ENCODE measurements at regions not wholly inside any gene's neighbourhood (a gene's known extent, or its start where the extent isn't known, plus 50 kb on each side); places are given as distances from the start of the nearest gene placed in this dataset.

DNA sequence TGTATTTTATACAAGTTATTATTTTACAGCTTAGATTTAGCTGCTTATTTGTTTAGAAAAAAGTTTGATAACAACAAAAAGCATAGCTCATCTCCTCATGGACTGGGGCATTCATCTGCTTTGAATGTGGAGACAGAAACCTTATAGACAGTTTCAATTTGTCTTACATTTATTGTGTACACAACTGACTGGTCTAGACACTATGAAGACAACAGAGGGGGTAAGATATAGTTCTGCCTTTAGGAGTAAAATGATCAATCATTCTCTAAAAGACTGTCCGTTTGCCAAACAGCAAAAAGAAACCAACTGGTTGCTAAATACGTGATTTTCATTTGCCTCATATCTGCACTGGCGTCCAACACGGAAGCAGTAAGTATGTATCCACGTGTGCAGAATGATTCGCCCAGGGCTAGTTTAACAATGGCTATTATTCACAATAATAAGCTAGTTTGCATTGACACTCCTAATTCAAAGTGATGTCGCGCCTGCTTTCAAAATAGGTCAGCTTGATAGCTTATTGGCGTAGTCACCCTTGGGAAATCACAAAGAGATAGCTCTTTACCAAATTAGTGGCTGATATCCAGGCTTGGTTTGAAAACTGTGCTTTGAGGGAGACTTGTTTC lies 153.6 kb downstream of the BMP2 start (continued):
- TF ChIP-seq CTCF (conservative IDR thresholded peaks at IDR 0.05; ENCODE audit: low read depth in 2 of 2) (no peak), ZNF462 (CRISPR knock-in tag; IDR thresholded peaks at IDR 0.05) (no peak), ZNF114 (CRISPR knock-in tag; IDR thresholded peaks at IDR 0.05) (no peak), CREB1 (CRISPR knock-in tag; IDR thresholded peaks at IDR 0.05; ENCODE audit: low read depth) (no peak), POLR2AphosphoS5 (IDR thresholded peaks at IDR 0.05; ENCODE audit: low read depth) (no peak)

DNA sequence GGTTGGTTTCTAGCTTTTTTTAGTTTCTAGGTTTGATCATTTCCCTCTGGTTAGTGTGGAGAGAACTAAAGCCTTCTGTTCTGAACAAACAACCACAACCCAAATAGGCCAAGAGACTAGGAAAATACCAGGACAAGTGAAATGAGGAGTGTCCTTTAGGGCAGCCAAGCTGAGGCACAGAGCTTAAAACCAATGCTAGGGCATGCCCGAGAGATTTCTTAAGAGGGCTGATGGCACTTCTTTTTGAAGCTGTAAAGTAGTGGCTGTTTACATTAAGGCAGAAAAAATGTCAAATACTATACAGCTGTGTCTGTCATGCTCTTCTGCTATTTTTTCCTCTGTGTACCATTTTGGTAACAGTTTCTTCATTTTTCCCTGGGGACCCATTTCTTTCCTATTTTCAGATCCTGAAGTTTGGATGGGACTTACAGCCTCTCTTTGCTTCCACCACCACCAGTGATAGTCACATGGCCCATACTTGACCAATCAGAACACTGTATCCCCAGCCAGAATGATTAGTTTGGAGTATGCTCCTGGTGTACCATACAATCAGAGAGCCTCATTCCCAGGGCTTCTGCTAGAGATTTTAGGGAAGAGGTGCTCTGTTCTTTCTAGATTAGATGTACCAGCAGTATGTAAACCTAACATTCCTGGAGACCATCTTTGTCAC lies 154.4 kb downstream of the BMP2 start:
- H3K27me3 ChIP-seq (ENCODE audit: insufficient read depth): no peaks in the 10 kb centered on the region
- H3K36me3 ChIP-seq (ENCODE audit: insufficient read depth): no peaks in the 10 kb centered on the region
- no peaks in the 10 kb centered on the region for H3K79me2 ChIP-seq (replicated peaks; ENCODE audit: insufficient read depth)
- 0 out of 2 replicates have a peak, but pooled peaks cover 3% of the 10 kb centered on the region for H3K4me1 ChIP-seq (ENCODE audit: insufficient read depth)
- peaks cover 6% of the 10 kb centered on the region for H3K4me1 Mint-ChIP-seq
- no peak for DNase-seq (ENCODE audit: low spot score)
- no peak overlapping the region for H3K27ac Mint-ChIP-seq
- no peak overlapping the region for H3K4me3 Mint-ChIP-seq
- H3F3A ChIP-seq (replicated peaks; ENCODE audit: low read depth): no peaks in the 10 kb centered on the region
- peaks cover 1% of the 10 kb centered on the region for H3K27me3 Mint-ChIP-seq (ENCODE audit: insufficient read depth, low read depth, poor library complexity)
- H3K36me3 Mint-ChIP-seq (ENCODE audit: low read depth): no peaks in the 10 kb centered on the region
- H2AFZ ChIP-seq: 0 out of 2 replicates have a peak overlapping the region, but pooled peaks have one; percentile 44
- H3K9me2 ChIP-seq (ENCODE audit: insufficient read depth): no peaks in the 10 kb centered on the region
- H4K20me1 ChIP-seq (replicated peaks; ENCODE audit: insufficient read depth): no peaks in the 10 kb centered on the region
- H3K9me3 Mint-ChIP-seq: no peaks in the 10 kb centered on the region; the same call in 2 of the 3 replicates
- no peak overlapping the region for H3K27ac ChIP-seq (ENCODE audit: low read depth)
- ATAC-seq: no peak
- H3K4me2 ChIP-seq: no peak overlapping the region
- H3K4me3 ChIP-seq: no peak overlapping the region
- TF ChIP-seq, protein P1, sequence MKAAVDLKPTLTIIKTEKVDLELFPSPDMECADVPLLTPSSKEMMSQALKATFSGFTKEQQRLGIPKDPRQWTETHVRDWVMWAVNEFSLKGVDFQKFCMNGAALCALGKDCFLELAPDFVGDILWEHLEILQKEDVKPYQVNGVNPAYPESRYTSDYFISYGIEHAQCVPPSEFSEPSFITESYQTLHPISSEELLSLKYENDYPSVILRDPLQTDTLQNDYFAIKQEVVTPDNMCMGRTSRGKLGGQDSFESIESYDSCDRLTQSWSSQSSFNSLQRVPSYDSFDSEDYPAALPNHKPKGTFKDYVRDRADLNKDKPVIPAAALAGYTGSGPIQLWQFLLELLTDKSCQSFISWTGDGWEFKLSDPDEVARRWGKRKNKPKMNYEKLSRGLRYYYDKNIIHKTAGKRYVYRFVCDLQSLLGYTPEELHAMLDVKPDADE (IDR thresholded peaks at IDR 0.05): no peak
- TF ChIP-seq ZNF114 (CRISPR knock-in tag; IDR thresholded peaks at IDR 0.05) (no peak), CTCF (conservative IDR thresholded peaks at IDR 0.05; ENCODE audit: low read depth in 2 of 2) (no peak), STAT1 (IDR thresholded peaks at IDR 0.05; ENCODE audit: unreplicated experiment) (no peak), NANOG (IDR thresholded peaks at IDR 0.05; ENCODE audit: borderline replicate concordance) (no peak), EZH2 (IDR thresholded peaks at IDR 0.05; ENCODE audit: low read depth, unreplicated experiment) (no peak)

All from GM23338 (cell line).